Activated T-helper 1 cell treated with anti-CD3 and anti-CD28 coated beads, Interleukin-12 subunit alpha, Interleukin-12 subunit beta, Interleukin-2, Interleukin-4 antibody, amounts not matched to agents 30 ng/mL and 10 ng/mL and 1 ng/mL, durations not matched to agents 14 hours and 24 hours and 36 hours (primary cell): ENCODE measurements at regions not wholly inside any gene's neighbourhood (a gene's known extent, or its start where the extent isn't known, plus 50 kb on each side); places are given as distances from the start of the nearest gene placed in this dataset.

Experiments
- DNase-seq: peaks from one replicate; pipeline ENCODE4 v3.0.0; 2021; ENCODE audit warnings: low spot score
- H3K27ac Mint-ChIP-seq: one replicate; pipeline ENCODE4 v1.8.0; 2021; ENCODE audit warnings: mild to moderate bottlenecking, mixed read lengths
- H3K27me3 Mint-ChIP-seq: one replicate; pipeline ENCODE4 v1.8.0; 2022; ENCODE audit warnings: mild to moderate bottlenecking, moderate library complexity, mixed read lengths; ENCODE audit not compliant: insufficient read depth
- H3K36me3 Mint-ChIP-seq: one replicate; pipeline ENCODE4 v1.8.0; 2021; ENCODE audit warnings: low read depth, mixed read lengths
- H3K4me1 Mint-ChIP-seq: one replicate; pipeline ENCODE4 v1.8.0; 2021; ENCODE audit warnings: low read depth, mixed read lengths
- H3K4me3 Mint-ChIP-seq: one replicate; pipeline ENCODE4 v1.8.0; 2021; ENCODE audit warnings: mild to moderate bottlenecking, moderate library complexity, mixed read lengths
- H3K9me3 Mint-ChIP-seq: one replicate; pipeline ENCODE4 v1.8.0; 2021; ENCODE audit warnings: mixed read lengths
- intact Hi-C: fragments of 100-400 bp; cut with micrococcal nuclease; formaldehyde crosslinking; loops from one replicate; pipeline ENCODE4 v1.15.1; 2024

GRCh38 chr12:73266206-73266605 is 994.0 kb downstream of the TRHDE start:
- no peaks in the 10 kb centered on the region for H3K27me3 Mint-ChIP-seq
- H3K4me1 Mint-ChIP-seq, result no peaks in the 10 kb centered on the region
- no peak for DNase-seq
- no peak overlapping the region for H3K4me3 Mint-ChIP-seq
- intact Hi-C loops, result no loop called here
- H3K27ac Mint-ChIP-seq, result no peak overlapping the region
- no peaks in the 10 kb centered on the region for H3K36me3 Mint-ChIP-seq
- H3K9me3 Mint-ChIP-seq, result peaks cover 11% of the 10 kb centered on the region

- Mint-ChIP-seq H3K9me3 (peaks cover 3% of the 10 kb centered on the region), H3K36me3 (no peaks in the 10 kb centered on the region), H3K4me3 (no peak overlapping the region), H3K4me1 (no peaks in the 10 kb centered on the region), H3K27ac (no peak overlapping the region), H3K27me3 (no peaks in the 10 kb centered on the region)
- intact Hi-C loops, result no loop called here
- DNase-seq, result no peak
Observed at GRCh38 chr12:73274976-73275375, 1002.8 kb downstream of the TRHDE start.

- Mint-ChIP-seq H3K4me1 (no peaks in the 10 kb centered on the region), H3K9me3 (peaks cover 7% of the 10 kb centered on the region), H3K27me3 (no peaks in the 10 kb centered on the region), H3K4me3 (no peak overlapping the region), H3K36me3 (no peaks in the 10 kb centered on the region), H3K27ac (no peak overlapping the region)
- DNase-seq, result no peak
- intact Hi-C loops, result no loop called here
Observed at GRCh38 chr12:73277971-73278370, 1005.8 kb downstream of the TRHDE start.

GRCh38 chr12:73301530-73301929 is 1029.4 kb downstream of the TRHDE start:
- no peak for DNase-seq
- intact Hi-C loops, result no loop called here
- H3K27ac Mint-ChIP-seq, result no peak overlapping the region
- no peaks in the 10 kb centered on the region for H3K36me3 Mint-ChIP-seq
- no peaks in the 10 kb centered on the region for H3K4me1 Mint-ChIP-seq
- H3K4me3 Mint-ChIP-seq, result no peak overlapping the region
- H3K27me3 Mint-ChIP-seq, result no peaks in the 10 kb centered on the region
- peaks cover 11% of the 10 kb centered on the region for H3K9me3 Mint-ChIP-seq

GRCh38 chr12:73307260-73307659 is 1035.1 kb downstream of the TRHDE start:
- peaks cover 10% of the 10 kb centered on the region for H3K9me3 Mint-ChIP-seq
- no peak for DNase-seq
- H3K27ac Mint-ChIP-seq, result no peak overlapping the region
- intact Hi-C loops, result no loop called here
- no peaks in the 10 kb centered on the region for H3K36me3 Mint-ChIP-seq
- H3K4me1 Mint-ChIP-seq, result no peaks in the 10 kb centered on the region
- no peaks in the 10 kb centered on the region for H3K27me3 Mint-ChIP-seq
- H3K4me3 Mint-ChIP-seq, result no peak overlapping the region

GRCh38 chr12:73308079-73308478 is 1035.9 kb downstream of the TRHDE start:
- intact Hi-C loops, result no loop called here
- no peaks in the 10 kb centered on the region for H3K36me3 Mint-ChIP-seq

GRCh38 chr12:73308747-73309146 is 1036.6 kb downstream of the TRHDE start:
- H3K4me1 Mint-ChIP-seq, result no peaks in the 10 kb centered on the region
- no peaks in the 10 kb centered on the region for H3K27me3 Mint-ChIP-seq
- peaks cover 18% of the 10 kb centered on the region for H3K9me3 Mint-ChIP-seq
- no peak overlapping the region for H3K27ac Mint-ChIP-seq
- no peak for DNase-seq
- intact Hi-C loops, result no loop called here
- no peak overlapping the region for H3K4me3 Mint-ChIP-seq
- H3K36me3 Mint-ChIP-seq, result no peaks in the 10 kb centered on the region

More at GRCh38 chr12:73308079-73308478, 1035.9 kb downstream of the TRHDE start:
- H3K9me3 Mint-ChIP-seq, result peaks cover 14% of the 10 kb centered on the region
- no peaks in the 10 kb centered on the region for H3K27me3 Mint-ChIP-seq
- DNase-seq, result no peak
- H3K4me3 Mint-ChIP-seq, result no peak overlapping the region
- no peak overlapping the region for H3K27ac Mint-ChIP-seq
- H3K4me1 Mint-ChIP-seq, result no peaks in the 10 kb centered on the region

GRCh38 chr12:73321319-73321718 is 1049.1 kb downstream of the TRHDE start:
- Mint-ChIP-seq H3K27me3 (no peaks in the 10 kb centered on the region), H3K27ac (no peak overlapping the region), H3K9me3 (peaks cover 15% of the 10 kb centered on the region), H3K36me3 (no peaks in the 10 kb centered on the region), H3K4me1 (no peaks in the 10 kb centered on the region), H3K4me3 (no peak overlapping the region)
- no peak for DNase-seq
- intact Hi-C loops, result no loop called here

- H3K4me1 Mint-ChIP-seq, result no peaks in the 10 kb centered on the region
- no peaks in the 10 kb centered on the region for H3K27me3 Mint-ChIP-seq
- H3K4me3 Mint-ChIP-seq, result no peak overlapping the region
- no peaks in the 10 kb centered on the region for H3K36me3 Mint-ChIP-seq
- H3K9me3 Mint-ChIP-seq, result peaks cover 15% of the 10 kb centered on the region
- DNase-seq, result no peak
- H3K27ac Mint-ChIP-seq, result no peak overlapping the region
- intact Hi-C loops, result no loop called here
Observed at GRCh38 chr12:73321776-73322175, 1049.6 kb downstream of the TRHDE start.

- intact Hi-C loops, result no loop called here
- Mint-ChIP-seq H3K27ac (no peak overlapping the region), H3K27me3 (no peaks in the 10 kb centered on the region), H3K4me3 (no peak overlapping the region), H3K36me3 (no peaks in the 10 kb centered on the region), H3K4me1 (no peaks in the 10 kb centered on the region), H3K9me3 (no peaks in the 10 kb centered on the region)
- DNase-seq, result no peak
Observed at GRCh38 chr12:73330584-73331351, 1058.6 kb downstream of the TRHDE start.

GRCh38 chr12:73341559-73342247 is 1069.5 kb downstream of the TRHDE start:
- Mint-ChIP-seq H3K36me3 (no peaks in the 10 kb centered on the region), H3K27me3 (no peaks in the 10 kb centered on the region), H3K4me3 (no peak overlapping the region), H3K4me1 (no peaks in the 10 kb centered on the region), H3K9me3 (peaks cover 4% of the 10 kb centered on the region), H3K27ac (no peak overlapping the region)
- intact Hi-C loops, result no loop called here
- no peak for DNase-seq

- Mint-ChIP-seq H3K36me3 (no peaks in the 10 kb centered on the region), H3K27me3 (no peaks in the 10 kb centered on the region), H3K9me3 (peaks cover 14% of the 10 kb centered on the region), H3K27ac (no peak overlapping the region), H3K4me3 (no peak overlapping the region), H3K4me1 (no peaks in the 10 kb centered on the region)
- no peak for DNase-seq
- intact Hi-C loops, result no loop called here
Observed at GRCh38 chr12:73342733-73343132, 1070.6 kb downstream of the TRHDE start.

- H3K27me3 Mint-ChIP-seq, result no peaks in the 10 kb centered on the region
Observed at GRCh38 chr12:73352826-73353225, 1080.7 kb downstream of the TRHDE start.

More at GRCh38 chr12:73352826-73353225, 1080.7 kb downstream of the TRHDE start:
- H3K36me3 Mint-ChIP-seq, result no peaks in the 10 kb centered on the region
- intact Hi-C loops, result no loop called here
- DNase-seq, result no peak
- H3K4me3 Mint-ChIP-seq, result no peak overlapping the region
- peaks cover 12% of the 10 kb centered on the region for H3K9me3 Mint-ChIP-seq
- no peak overlapping the region for H3K27ac Mint-ChIP-seq
- no peaks in the 10 kb centered on the region for H3K4me1 Mint-ChIP-seq
